Type B pancreatic cell (in vitro differentiated cells): ENCODE measurements at regions not wholly inside any gene's neighbourhood (a gene's known extent, or its start where the extent isn't known, plus 50 kb on each side); places are given as distances from the start of the nearest gene placed in this dataset.

Experiments used
- DNase-seq: peaks from one replicate; pipeline ENCODE4 v3.0.0; 2021; ENCODE audit warnings: mixed read lengths; ENCODE audit not compliant: unreplicated experiment; ENCODE audit errors: extremely low spot score
- H3K27ac Mint-ChIP-seq: 2 replicates; pipeline ENCODE4 v1.8.0; 2021; ENCODE audit warnings: mild to moderate bottlenecking, mixed read lengths
- H3K27me3 Mint-ChIP-seq: 2 replicates; pipeline ENCODE4 v1.8.0; 2021; ENCODE audit warnings: mixed read lengths
- H3K36me3 Mint-ChIP-seq: 2 replicates; pipeline ENCODE4 v1.8.0; 2021; ENCODE audit warnings: mixed read lengths
- H3K4me1 Mint-ChIP-seq: one replicate; pipeline ENCODE4 v1.8.0; 2021; ENCODE audit warnings: mixed read lengths; ENCODE audit not compliant: unreplicated experiment
- H3K4me3 Mint-ChIP-seq: 2 replicates; pipeline ENCODE4 v1.8.0; 2021; ENCODE audit warnings: mild to moderate bottlenecking, mixed read lengths
- H3K9me3 Mint-ChIP-seq: 2 replicates; pipeline ENCODE4 v1.8.0; 2021; ENCODE audit warnings: mixed read lengths
- CTCF ChIP-seq: fragments of 200-600 bp; sonication (generic); conservative IDR thresholded peaks from 2 replicates; pipeline ENCODE4 v1.5.0; 2021; ENCODE audit warnings: antibody characterized with exemption, mild to moderate bottlenecking

DNA sequence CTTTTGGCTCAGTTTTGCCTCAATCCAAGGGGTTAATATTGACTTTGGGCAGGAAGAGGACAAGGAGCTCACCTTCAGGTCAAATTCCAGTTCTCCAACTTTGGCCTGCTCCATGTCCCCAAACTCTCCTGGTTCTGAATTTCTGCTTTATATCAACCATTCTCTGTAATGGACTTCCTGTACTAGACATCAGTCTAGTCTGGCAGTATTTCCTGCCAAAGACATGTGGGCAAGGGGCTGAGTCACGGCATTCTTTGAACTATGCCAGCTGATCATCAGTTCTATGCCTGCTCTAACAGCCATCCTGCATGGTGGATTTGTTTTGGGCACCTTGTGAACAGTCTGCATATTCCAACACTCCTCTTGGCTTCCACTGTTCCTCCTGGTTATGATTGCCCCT lies 199.4 kb downstream of the ZEB2 start:
- Mint-ChIP-seq H3K27ac (no peak overlapping the region), H3K9me3 (peaks cover 5% of the 10 kb centered on the region), H3K27me3 (no peaks in the 10 kb centered on the region), H3K4me3 (no peak overlapping the region), H3K36me3 (peaks cover 12% of the 10 kb centered on the region), H3K4me1 (no peaks in the 10 kb centered on the region)
- no peak for DNase-seq
- TF ChIP-seq CTCF: no peak

- H3K27ac Mint-ChIP-seq: no peak overlapping the region
- no peaks in the 10 kb centered on the region for H3K4me1 Mint-ChIP-seq
- peaks cover 11% of the 10 kb centered on the region for H3K9me3 Mint-ChIP-seq
- no peak for DNase-seq
- peaks cover 19% of the 10 kb centered on the region for H3K36me3 Mint-ChIP-seq
- no peak for TF ChIP-seq CTCF
- no peak overlapping the region for H3K4me3 Mint-ChIP-seq
- H3K27me3 Mint-ChIP-seq: no peaks in the 10 kb centered on the region
These were observed 202.7 kb downstream of the ZEB2 start for GRCh38 chr2:144317071-144317738.

- Mint-ChIP-seq H3K4me1 (no peaks in the 10 kb centered on the region), H3K9me3 (peaks cover 12% of the 10 kb centered on the region), H3K27me3 (no peaks in the 10 kb centered on the region), H3K36me3 (peaks cover 12% of the 10 kb centered on the region), H3K27ac (no peak overlapping the region), H3K4me3 (no peak overlapping the region)
- no peak for DNase-seq
- TF ChIP-seq CTCF: no peak
These were observed 208.9 kb downstream of the ZEB2 start for GRCh38 chr2:144310889-144311608.

DNA sequence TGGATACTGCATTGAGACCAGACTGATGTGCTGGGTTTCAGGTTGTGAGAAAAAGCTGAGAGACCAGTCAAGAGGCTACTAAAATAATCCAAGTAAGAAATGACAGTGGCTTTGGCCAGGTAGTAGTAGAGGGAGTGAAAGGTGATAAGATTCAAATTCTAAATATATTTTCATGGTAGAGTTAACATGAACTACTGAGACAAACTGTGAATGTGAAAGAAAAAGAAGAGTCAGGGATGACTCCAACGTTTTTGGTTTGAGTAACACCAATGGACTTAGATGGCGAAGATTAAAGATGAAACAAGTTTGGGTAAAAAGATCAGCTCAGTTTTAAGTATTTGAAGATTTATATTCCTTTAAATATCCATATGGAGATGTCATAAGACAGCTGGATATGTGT lies 209.4 kb downstream of the ZEB2 start:
- Mint-ChIP-seq H3K27ac (no peak overlapping the region), H3K36me3 (peaks cover 12% of the 10 kb centered on the region), H3K4me1 (no peaks in the 10 kb centered on the region), H3K27me3 (no peaks in the 10 kb centered on the region), H3K9me3 (peaks cover 12% of the 10 kb centered on the region), H3K4me3 (no peak overlapping the region)
- TF ChIP-seq CTCF: no peak
- no peak for DNase-seq

DNA sequence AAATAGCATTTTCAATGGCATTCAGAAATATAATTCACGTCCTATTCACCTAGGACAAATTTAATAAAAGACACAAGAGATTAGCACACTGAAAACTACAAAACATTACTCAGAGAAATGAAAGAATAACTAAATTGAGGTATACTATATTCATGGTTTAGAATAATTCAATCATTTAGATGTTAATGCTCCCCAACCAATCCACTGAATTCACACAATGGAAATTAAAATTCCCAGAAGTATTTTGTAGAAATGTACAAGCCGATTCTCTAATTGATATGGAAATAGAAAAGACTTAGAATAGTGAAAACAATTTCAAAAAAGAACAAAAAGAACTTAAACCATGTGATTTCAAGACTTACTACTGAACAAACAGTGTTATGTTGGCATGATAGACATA lies 212.2 kb downstream of the ZEB2 start:
- peaks cover 11% of the 10 kb centered on the region for H3K36me3 Mint-ChIP-seq
- no peaks in the 10 kb centered on the region for H3K27me3 Mint-ChIP-seq
- peaks cover 13% of the 10 kb centered on the region for H3K9me3 Mint-ChIP-seq
- H3K4me3 Mint-ChIP-seq: no peak overlapping the region
- no peaks in the 10 kb centered on the region for H3K4me1 Mint-ChIP-seq
- no peak overlapping the region for H3K27ac Mint-ChIP-seq
- no peak for DNase-seq
- no peak for TF ChIP-seq CTCF
